ENCODE measurements at regions not wholly inside any gene's neighbourhood (a gene's known extent, or its start where the extent isn't known, plus 50 kb on each side); places are given as distances from the start of the nearest gene placed in this dataset.

DNA sequence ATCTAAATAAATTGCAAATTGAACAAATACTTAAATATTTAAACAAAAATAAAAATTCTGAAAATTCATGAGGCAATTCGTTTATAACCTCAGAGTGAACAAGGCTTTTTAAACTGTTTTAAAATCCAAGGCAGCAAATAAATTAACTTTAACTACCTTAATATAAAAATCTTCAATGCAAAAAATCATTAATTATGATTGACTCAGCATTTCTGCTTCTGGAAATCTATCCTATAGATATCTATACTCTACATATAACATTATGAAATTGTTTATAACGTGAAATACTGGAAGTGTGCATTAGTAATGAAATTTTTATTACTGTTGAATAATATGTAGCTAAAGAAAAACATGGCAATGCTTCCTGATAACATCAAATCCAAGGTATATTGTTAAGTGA, 92.4 kb downstream of the ADAMTS1 start:
- TF ChIP-seq SP1 (CRISPR knock-in tag; conservative IDR thresholded peaks at IDR 0.05): no peak
- TF ChIP-seq ZNF232 (CRISPR knock-in tag; IDR thresholded peaks at IDR 0.05): no peak
- no peak for TF ChIP-seq TP53 (CRISPR knock-in tag; IDR thresholded peaks at IDR 0.05)
- no peak for TF ChIP-seq CTCF (IDR thresholded peaks at IDR 0.05)
- TF ChIP-seq RELA (CRISPR knock-in tag; IDR thresholded peaks at IDR 0.05; ENCODE audit: borderline replicate concordance): no peak
- TF ChIP-seq, protein P1, sequence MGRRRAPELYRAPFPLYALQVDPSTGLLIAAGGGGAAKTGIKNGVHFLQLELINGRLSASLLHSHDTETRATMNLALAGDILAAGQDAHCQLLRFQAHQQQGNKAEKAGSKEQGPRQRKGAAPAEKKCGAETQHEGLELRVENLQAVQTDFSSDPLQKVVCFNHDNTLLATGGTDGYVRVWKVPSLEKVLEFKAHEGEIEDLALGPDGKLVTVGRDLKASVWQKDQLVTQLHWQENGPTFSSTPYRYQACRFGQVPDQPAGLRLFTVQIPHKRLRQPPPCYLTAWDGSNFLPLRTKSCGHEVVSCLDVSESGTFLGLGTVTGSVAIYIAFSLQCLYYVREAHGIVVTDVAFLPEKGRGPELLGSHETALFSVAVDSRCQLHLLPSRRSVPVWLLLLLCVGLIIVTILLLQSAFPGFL (CRISPR knock-in tag; IDR thresholded peaks at IDR 0.05; ENCODE audit: borderline replicate concordance): no peak
- TF ChIP-seq, protein P2, sequence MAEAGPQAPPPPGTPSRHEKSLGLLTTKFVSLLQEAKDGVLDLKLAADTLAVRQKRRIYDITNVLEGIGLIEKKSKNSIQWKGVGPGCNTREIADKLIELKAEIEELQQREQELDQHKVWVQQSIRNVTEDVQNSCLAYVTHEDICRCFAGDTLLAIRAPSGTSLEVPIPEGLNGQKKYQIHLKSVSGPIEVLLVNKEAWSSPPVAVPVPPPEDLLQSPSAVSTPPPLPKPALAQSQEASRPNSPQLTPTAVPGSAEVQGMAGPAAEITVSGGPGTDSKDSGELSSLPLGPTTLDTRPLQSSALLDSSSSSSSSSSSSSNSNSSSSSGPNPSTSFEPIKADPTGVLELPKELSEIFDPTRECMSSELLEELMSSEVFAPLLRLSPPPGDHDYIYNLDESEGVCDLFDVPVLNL (CRISPR knock-in tag; IDR thresholded peaks at IDR 0.05; ENCODE audit: borderline replicate concordance, low read depth): no peak
- TF ChIP-seq, protein P3, sequence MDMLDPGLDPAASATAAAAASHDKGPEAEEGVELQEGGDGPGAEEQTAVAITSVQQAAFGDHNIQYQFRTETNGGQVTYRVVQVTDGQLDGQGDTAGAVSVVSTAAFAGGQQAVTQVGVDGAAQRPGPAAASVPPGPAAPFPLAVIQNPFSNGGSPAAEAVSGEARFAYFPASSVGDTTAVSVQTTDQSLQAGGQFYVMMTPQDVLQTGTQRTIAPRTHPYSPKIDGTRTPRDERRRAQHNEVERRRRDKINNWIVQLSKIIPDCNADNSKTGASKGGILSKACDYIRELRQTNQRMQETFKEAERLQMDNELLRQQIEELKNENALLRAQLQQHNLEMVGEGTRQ (CRISPR knock-in tag; IDR thresholded peaks at IDR 0.05): no peak
- TF ChIP-seq, protein P4, sequence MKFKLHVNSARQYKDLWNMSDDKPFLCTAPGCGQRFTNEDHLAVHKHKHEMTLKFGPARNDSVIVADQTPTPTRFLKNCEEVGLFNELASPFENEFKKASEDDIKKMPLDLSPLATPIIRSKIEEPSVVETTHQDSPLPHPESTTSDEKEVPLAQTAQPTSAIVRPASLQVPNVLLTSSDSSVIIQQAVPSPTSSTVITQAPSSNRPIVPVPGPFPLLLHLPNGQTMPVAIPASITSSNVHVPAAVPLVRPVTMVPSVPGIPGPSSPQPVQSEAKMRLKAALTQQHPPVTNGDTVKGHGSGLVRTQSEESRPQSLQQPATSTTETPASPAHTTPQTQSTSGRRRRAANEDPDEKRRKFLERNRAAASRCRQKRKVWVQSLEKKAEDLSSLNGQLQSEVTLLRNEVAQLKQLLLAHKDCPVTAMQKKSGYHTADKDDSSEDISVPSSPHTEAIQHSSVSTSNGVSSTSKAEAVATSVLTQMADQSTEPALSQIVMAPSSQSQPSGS (CRISPR knock-in tag; IDR thresholded peaks at IDR 0.05; ENCODE audit: borderline replicate concordance, low read depth): no peak
